Skeletal muscle satellite cell (primary cell): ENCODE measurements at regions not wholly inside any gene's neighbourhood (a gene's known extent, or its start where the extent isn't known, plus 50 kb on each side); places are given as distances from the start of the nearest gene placed in this dataset.

Experiments
- H3K27me3 ChIP-seq: 2 replicates; pipeline ENCODE4 v1.7.0; 2013; ENCODE audit warnings: low read length; ENCODE audit not compliant: control insufficient read depth, insufficient read depth
- H3K36me3 ChIP-seq: 2 replicates; pipeline ENCODE4 v1.7.0; 2013; ENCODE audit warnings: mild to moderate bottlenecking, control low read depth, low read length; ENCODE audit not compliant: insufficient read depth
- H3K4me1 ChIP-seq: 2 replicates; pipeline ENCODE4 v1.7.0; 2013; ENCODE audit warnings: low read length; ENCODE audit not compliant: control insufficient read depth, insufficient read depth
- H3K4me2 ChIP-seq: 2 replicates; pipeline ENCODE4 v1.7.0; 2013; ENCODE audit warnings: mild to moderate bottlenecking, low read length
- H3K4me3 ChIP-seq: 2 replicates; pipeline ENCODE4 v1.7.0; 2013; ENCODE audit warnings: low read length
- H3K9ac ChIP-seq: 2 replicates; pipeline ENCODE4 v1.7.0; 2013; ENCODE audit warnings: mild to moderate bottlenecking, low read depth, low read length, moderate library complexity
- H3K9me3 ChIP-seq: replicated peaks from 2 replicates; pipeline ENCODE4 v1.7.0; 2013; ENCODE audit warnings: mild to moderate bottlenecking, control low read depth, low read length

DNA sequence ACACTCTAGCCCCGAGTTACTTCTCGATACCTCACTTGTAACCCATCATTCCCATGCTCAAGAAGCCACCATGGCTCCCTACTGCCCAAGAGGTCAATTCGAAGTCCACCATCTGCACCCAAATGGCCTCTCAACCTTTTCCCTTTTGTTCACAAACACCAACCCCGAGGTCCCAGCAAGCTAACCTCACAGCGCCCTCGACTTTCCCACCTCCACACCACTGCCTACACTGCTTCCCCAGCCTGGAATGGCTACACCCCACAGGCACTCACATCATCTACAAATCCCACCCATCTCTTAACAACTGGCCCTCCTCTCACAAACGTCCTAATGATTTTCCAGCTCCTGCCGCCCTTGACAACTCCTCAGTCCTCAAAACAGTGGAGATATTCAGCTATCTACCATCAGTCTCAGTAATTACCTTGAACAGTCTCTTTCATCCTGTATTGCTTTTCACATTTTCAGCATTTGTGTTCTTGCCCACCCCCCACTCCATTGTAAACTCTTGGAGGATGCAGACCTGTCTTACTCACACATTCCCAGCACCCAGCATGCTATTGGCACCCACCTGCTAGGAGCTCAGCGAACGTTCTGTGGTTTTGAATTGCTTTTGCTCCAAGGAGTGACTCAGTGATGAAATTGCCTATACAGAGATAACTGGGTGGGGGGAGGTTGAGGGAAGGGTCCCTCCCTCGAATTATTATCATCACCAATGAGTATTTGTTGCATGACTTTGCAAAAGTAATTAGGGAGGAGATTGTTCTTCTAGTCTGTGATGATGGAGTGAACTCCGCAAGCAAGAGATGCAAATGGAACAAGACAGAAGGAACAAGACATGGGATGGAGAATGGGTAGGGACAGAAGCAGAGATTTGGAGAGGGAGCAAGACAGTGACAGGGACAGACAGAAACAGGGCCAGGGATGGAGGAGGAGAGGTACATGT lies 106.8 kb downstream of the CYP26B1 start:
- no peaks in the 10 kb centered on the region for H3K4me1 ChIP-seq
- H3K9me3 ChIP-seq = no peaks in the 10 kb centered on the region
- peaks cover 18% of the 10 kb centered on the region for H3K27me3 ChIP-seq
- no peak overlapping the region for H3K4me3 ChIP-seq
- H3K4me2 ChIP-seq = no peak overlapping the region
- H3K36me3 ChIP-seq = no peaks in the 10 kb centered on the region
- no peak overlapping the region for H3K9ac ChIP-seq

DNA sequence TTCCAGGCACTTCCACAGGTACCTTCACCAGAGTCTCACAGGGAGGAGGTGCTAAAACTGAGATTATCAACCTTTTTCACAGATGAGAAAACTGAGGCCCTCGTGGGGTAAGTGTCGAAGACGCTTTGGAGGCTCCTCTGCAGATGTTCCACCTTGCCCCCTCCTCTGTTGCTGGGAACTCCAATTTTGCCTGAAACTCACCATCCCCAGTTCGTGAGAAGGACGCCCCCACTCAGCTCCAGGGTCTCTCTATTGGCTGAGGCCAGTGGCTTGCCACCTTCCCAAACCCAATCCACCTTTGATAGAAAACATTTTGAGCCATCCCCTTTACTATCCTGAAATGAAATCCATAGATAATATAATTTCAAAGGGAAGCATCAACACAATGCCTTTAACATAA lies 109.1 kb downstream of the CYP26B1 start:
- H3K9ac ChIP-seq = no peak overlapping the region
- H3K4me2 ChIP-seq = no peak overlapping the region
- H3K36me3 ChIP-seq = no peaks in the 10 kb centered on the region
- H3K4me1 ChIP-seq = no peaks in the 10 kb centered on the region
- no peak overlapping the region for H3K4me3 ChIP-seq
- peaks cover 18% of the 10 kb centered on the region for H3K27me3 ChIP-seq
- no peaks in the 10 kb centered on the region for H3K9me3 ChIP-seq

- no peak overlapping the region for H3K4me3 ChIP-seq
- H3K4me2 ChIP-seq = no peak overlapping the region
- no peaks in the 10 kb centered on the region for H3K9me3 ChIP-seq
- no peaks in the 10 kb centered on the region for H3K36me3 ChIP-seq
- H3K9ac ChIP-seq = no peak overlapping the region
- no peaks in the 10 kb centered on the region for H3K4me1 ChIP-seq
- H3K27me3 ChIP-seq = peaks cover 16% of the 10 kb centered on the region
These were observed 110.4 kb downstream of the CYP26B1 start for GRCh38 chr2:72037261-72037666.

DNA sequence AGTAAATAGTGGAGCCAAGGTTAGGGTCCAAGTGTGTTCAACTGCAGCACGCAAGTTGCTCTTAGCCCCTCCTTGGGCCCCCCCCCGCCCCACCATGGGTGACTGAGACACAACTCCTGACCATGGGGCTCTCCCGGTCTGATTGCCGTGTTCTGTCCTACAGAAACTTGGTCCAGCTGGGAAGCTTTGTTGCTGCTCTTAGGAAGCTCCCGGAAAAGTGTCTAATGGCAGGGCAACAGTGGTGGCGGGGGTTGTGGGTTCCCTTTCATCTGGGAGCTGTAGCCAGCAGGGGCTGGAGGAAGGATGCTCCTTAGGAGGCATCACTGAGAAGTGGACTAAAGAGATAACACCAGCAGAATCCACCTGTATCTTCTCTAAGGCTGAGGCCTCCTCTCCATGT lies 111.1 kb downstream of the CYP26B1 start:
- Histone ChIP-seq H3K4me3 (no peak overlapping the region), H3K36me3 (no peaks in the 10 kb centered on the region), H3K4me2 (no peak overlapping the region), H3K9ac (no peak overlapping the region), H3K27me3 (peaks cover 22% of the 10 kb centered on the region), H3K4me1 (no peaks in the 10 kb centered on the region), H3K9me3 (no peaks in the 10 kb centered on the region)

DNA sequence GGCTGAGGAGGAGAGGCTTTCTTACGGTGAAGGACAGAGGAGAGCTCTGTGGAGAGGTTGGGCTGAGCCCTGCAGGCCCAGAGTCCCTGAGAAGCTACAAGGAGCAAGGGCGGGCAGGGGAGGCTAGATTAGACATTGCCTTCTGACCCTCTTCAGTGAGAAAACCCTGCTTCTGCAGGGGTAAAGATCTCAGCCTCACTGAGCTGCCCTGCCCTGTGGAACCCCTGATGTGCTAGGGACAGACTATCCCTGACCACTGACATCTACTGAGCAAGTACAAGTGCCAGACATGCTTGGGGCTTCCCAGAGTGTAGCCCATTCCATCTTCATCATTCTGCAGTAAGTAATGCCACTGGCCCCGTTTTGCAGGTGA lies 111.5 kb downstream of the CYP26B1 start:
- Histone ChIP-seq H3K4me2 (no peak overlapping the region), H3K4me1 (no peaks in the 10 kb centered on the region), H3K4me3 (no peak overlapping the region), H3K9me3 (no peaks in the 10 kb centered on the region), H3K36me3 (no peaks in the 10 kb centered on the region), H3K27me3 (peaks cover 26% of the 10 kb centered on the region), H3K9ac (no peak overlapping the region)

GRCh38 chr2:72035518-72036172 lies 112.0 kb downstream of the CYP26B1 start:
- H3K9me3 ChIP-seq = no peaks in the 10 kb centered on the region
- H3K4me2 ChIP-seq = no peak overlapping the region
- H3K4me3 ChIP-seq = no peak overlapping the region
- H3K9ac ChIP-seq = no peak overlapping the region
- no peaks in the 10 kb centered on the region for H3K36me3 ChIP-seq
- no peaks in the 10 kb centered on the region for H3K4me1 ChIP-seq
- peaks cover 31% of the 10 kb centered on the region for H3K27me3 ChIP-seq

- Histone ChIP-seq H3K4me2 (no peak overlapping the region), H3K9ac (no peak overlapping the region), H3K9me3 (no peaks in the 10 kb centered on the region), H3K4me3 (no peak overlapping the region), H3K4me1 (no peaks in the 10 kb centered on the region), H3K27me3 (peaks cover 36% of the 10 kb centered on the region), H3K36me3 (no peaks in the 10 kb centered on the region)
These were observed 113.1 kb downstream of the CYP26B1 start for GRCh38 chr2:72034353-72035095.

DNA sequence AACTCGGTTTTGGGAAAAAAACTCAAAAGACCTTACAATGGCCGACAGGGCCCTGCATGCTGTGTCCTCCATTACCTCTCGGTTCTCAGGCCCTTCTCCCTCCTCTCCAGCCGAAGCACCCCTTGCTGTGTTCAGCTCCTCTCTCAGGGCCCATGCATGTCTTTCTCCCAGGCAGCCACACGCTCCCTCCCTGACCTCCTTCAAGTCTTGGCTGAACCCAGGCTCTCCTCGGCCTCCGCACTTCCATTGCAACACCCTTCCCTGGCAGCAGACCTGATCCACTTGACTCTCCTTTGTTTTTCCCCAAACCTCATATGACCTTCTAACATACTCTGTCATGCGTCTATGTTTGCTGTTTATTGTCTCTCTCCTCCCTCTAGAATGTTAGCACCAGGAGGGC lies 114.0 kb downstream of the CYP26B1 start:
- no peak overlapping the region for H3K9ac ChIP-seq
- peaks cover 30% of the 10 kb centered on the region for H3K27me3 ChIP-seq
- H3K36me3 ChIP-seq = no peaks in the 10 kb centered on the region
- no peak overlapping the region for H3K4me3 ChIP-seq
- H3K4me1 ChIP-seq = no peaks in the 10 kb centered on the region
- no peaks in the 10 kb centered on the region for H3K9me3 ChIP-seq
- no peak overlapping the region for H3K4me2 ChIP-seq

GRCh38 chr2:72032481-72033041 lies 115.1 kb downstream of the CYP26B1 start:
- Histone ChIP-seq H3K9me3 (no peaks in the 10 kb centered on the region), H3K27me3 (peaks cover 30% of the 10 kb centered on the region), H3K4me1 (no peaks in the 10 kb centered on the region), H3K4me2 (no peak overlapping the region), H3K9ac (no peak overlapping the region), H3K4me3 (no peak overlapping the region), H3K36me3 (no peaks in the 10 kb centered on the region)

DNA sequence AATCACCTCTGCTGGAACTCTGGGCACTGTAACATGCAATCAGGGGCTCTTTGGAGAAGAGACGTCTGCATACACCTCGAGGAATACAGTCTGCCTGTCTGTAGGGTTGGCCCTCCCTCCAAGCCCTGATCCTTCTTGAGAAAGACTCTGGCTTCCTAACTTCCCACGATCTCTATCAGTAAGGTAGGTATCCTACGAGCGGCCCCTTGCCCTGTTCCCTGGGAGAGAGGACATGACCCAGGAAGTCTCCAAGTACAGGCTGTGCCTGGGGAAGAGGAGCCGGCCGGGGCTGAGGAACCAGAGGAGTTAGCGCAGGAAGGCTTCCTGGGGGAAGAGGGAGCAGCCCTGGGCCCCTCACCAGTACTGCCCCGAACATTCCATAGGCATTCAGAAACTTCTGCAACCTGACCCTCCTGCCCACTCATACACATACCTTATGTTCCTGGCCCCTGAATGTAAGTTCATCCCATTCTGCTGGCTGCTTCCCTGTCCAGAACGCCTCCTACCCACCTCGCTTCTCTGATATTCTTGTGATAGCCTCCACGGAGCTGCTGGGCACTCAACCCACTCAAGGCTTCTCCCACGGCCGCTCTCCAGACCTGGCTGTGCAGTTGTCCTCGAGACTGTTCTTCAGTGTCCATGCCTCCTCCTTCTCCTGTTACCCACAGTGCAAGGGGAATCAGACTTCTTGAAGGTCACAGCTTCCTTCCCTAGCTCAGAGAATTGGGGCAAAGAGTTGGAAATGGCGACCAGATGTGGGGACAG lies 116.1 kb downstream of the CYP26B1 start:
- Histone ChIP-seq H3K4me1 (no peaks in the 10 kb centered on the region), H3K4me3 (no peak overlapping the region), H3K36me3 (no peaks in the 10 kb centered on the region), H3K4me2 (no peak overlapping the region), H3K9me3 (no peaks in the 10 kb centered on the region), H3K9ac (no peak overlapping the region), H3K27me3 (peaks cover 25% of the 10 kb centered on the region)

DNA sequence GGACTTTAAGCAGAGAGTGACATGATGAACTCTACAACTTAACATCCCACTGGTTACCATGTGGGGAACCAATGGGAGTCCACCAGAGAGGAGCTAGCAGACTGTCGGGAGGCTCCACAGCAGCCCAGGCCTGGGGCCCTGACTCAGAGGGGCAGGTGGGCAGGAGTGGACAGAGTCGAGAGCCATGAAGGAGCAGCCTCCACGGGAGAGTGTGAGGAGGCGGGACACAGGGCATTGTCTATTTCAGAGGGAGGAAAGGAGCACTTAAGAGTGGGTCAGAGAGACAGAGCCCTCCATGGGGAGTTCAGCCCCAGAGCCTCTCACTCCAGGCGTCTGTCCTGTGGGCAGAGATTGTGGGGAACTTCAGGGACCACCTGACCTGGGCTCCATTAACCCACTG lies 118.7 kb downstream of the CYP26B1 start:
- H3K9ac ChIP-seq = no peak overlapping the region
- H3K36me3 ChIP-seq = no peaks in the 10 kb centered on the region
- H3K27me3 ChIP-seq = peaks cover 30% of the 10 kb centered on the region
- no peak overlapping the region for H3K4me2 ChIP-seq
- H3K4me1 ChIP-seq = no peaks in the 10 kb centered on the region
- H3K9me3 ChIP-seq = no peaks in the 10 kb centered on the region
- no peak overlapping the region for H3K4me3 ChIP-seq
